ENCODE measurements at regions not wholly inside any gene's neighbourhood (a gene's known extent, or its start where the extent isn't known, plus 50 kb on each side); places are given as distances from the start of the nearest gene placed in this dataset.
A peak's percentile ranks its signal among the peaks of the same experiment; 100 is the strongest.

- no peaks in the 10 kb centered on the region for H3K27me3 ChIP-seq (replicated peaks in 1 of 4; ENCODE audit: control insufficient read depth in 3 of 4, extremely low read depth in 1 of 4, insufficient read depth in 3 of 4, low read length in 3 of 4)
- H4K20me1 ChIP-seq (replicated peaks in 1 of 2; ENCODE audit: control insufficient read depth in 1 of 2, insufficient read depth in 2 of 2, low read length in 2 of 2) = no peaks in the 10 kb centered on the region
- no peak overlapping the region for H3K23ac ChIP-seq (ENCODE audit: insufficient read length)
- no peak overlapping the region for H2BK20ac ChIP-seq (ENCODE audit: low read length)
- no peaks in the 10 kb centered on the region for H3K79me2 ChIP-seq (ENCODE audit: control insufficient read depth in 1 of 2, insufficient read depth in 2 of 2, low read length in 2 of 2)
- H3K4me1 ChIP-seq (replicated peaks in 1 of 4; ENCODE audit: control insufficient read depth in 3 of 4, insufficient read depth in 4 of 4, low read length in 3 of 4) = peaks cover 0 to 6% (median 0%) of the 10 kb centered on the region in 4 experiments; a peak in 3 of 7 replicates
- no peak overlapping the region for H4K8ac ChIP-seq (ENCODE audit: extremely low read depth, insufficient read depth, low read length)
- H3K14ac ChIP-seq (ENCODE audit: insufficient read length) = no peak overlapping the region
- no peak for DNase-seq (ENCODE audit: low read depth in 1 of 2, low spot score in 2 of 2)
- no peak overlapping the region for H3K18ac ChIP-seq (ENCODE audit: extremely low read depth, low read length)
- no peaks in the 10 kb centered on the region for H3K9me3 ChIP-seq (ENCODE audit: insufficient read depth in 2 of 2, low read depth in 1 of 2, low read length in 1 of 2)
- no peaks in the 10 kb centered on the region for H3K79me1 ChIP-seq (ENCODE audit: low read depth, low read length)
- no peak overlapping the region; the same call in 1 of the 2 replicates for H2BK12ac ChIP-seq (ENCODE audit: low read depth, low read length)
- no peak overlapping the region for H3K56ac ChIP-seq (replicated peaks; ENCODE audit: insufficient read length, low read depth, low read length)
- H3K4ac ChIP-seq (replicated peaks; ENCODE audit: insufficient read length, low read depth, low read length) = no peak overlapping the region
- ChIA-PET CTCF (ENCODE audit: partially characterized antibody) (interaction anchor here (0.5 to 1.0 kb wide), 2 partner anchors 30 to 161 kb away, joined by 4 read pairs; no protein-coding TSS in a partner anchor), POLR2A (ENCODE audit: partially characterized antibody) (interaction anchor here (1.2 to 2.2 kb wide), 2 partner anchors 10 to 18 kb away, joined by 3 to 4 read pairs; no protein-coding TSS in a partner anchor)
- no peaks in the 10 kb centered on the region for H3K36me3 ChIP-seq (ENCODE audit: control insufficient read depth in 2 of 4, insufficient read depth in 4 of 4, low read length in 3 of 4)
- peak overlapping the region in 1 of 2 experiments; percentile 13; a peak in 1 of 4 replicates for H3K4me2 ChIP-seq (ENCODE audit: insufficient read depth in 1 of 2, low read depth in 2 of 2, low read length in 2 of 2)
- no peak overlapping the region for H2BK15ac ChIP-seq (ENCODE audit: low read length)
- H2AFZ ChIP-seq (ENCODE audit: low read length) = no peak overlapping the region
- no peaks in the 10 kb centered on the region for H3K23me2 ChIP-seq (ENCODE audit: low read depth, low read length)
- WGBS, 2 experiments (ENCODE audit: extremely low coverage in 1 of 2, insufficient coverage in 1 of 2, insufficient read length in 1 of 2, insufficient replicate concordance in 2 of 2, low coverage in 1 of 2, low lambda C conversion rate in 2 of 2, missing lambda C conversion rate in 1 of 2) = 65% methylated on average over 4 of the region's 4 CpGs; no CpG with 5 or more reads in 1 of the 2 experiments
- H2AK5ac ChIP-seq (ENCODE audit: low read depth, low read length) = no peak overlapping the region
- FAIRE-seq = no peak
- peak overlapping the region; percentile 43 for H2BK120ac ChIP-seq (replicated peaks; ENCODE audit: low read depth, low read length)
- no peak overlapping the region; the same call in 1 of the 2 replicates for H3K27ac ChIP-seq (ENCODE audit: low read depth, low read length)
- H3K9ac ChIP-seq (replicated peaks in 1 of 4; ENCODE audit: extremely low read depth in 1 of 4, low read depth in 3 of 4, low read length in 3 of 4) = no peak overlapping the region
- H3K4me3 ChIP-seq (ENCODE audit: extremely low read depth in 1 of 4, insufficient read depth in 2 of 4, low read depth in 3 of 4, low read length in 4 of 4) = peak overlapping the region in 1 of 4 experiments; percentile 24; a peak in 1 of 8 replicates
- no peak overlapping the region for H4K91ac ChIP-seq (replicated peaks; ENCODE audit: insufficient read length, low read length)
- H2BK5ac ChIP-seq (ENCODE audit: low read depth, low read length) = no peak overlapping the region; the same call in 1 of the 2 replicates
- H4K5ac ChIP-seq (ENCODE audit: insufficient read length, low read depth, low read length) = no peak overlapping the region
- TF ChIP-seq TEAD4 (IDR thresholded peaks at IDR 0.05; ENCODE audit: low read depth, low read length) (no peak), MAX (IDR thresholded peaks at IDR 0.05) (no peak), TAF7 (optimal IDR thresholded peaks at IDR 0.05; ENCODE audit: borderline replicate concordance, low read depth, low read length) (no peak), BCL11A (IDR thresholded peaks at IDR 0.05; ENCODE audit: low read depth in 2 of 2, low read length in 2 of 2) (no peak), CBX8 (IDR thresholded peaks at IDR 0.05; ENCODE audit: borderline replicate concordance, low read depth, low read length) (no peak), EGR1 (IDR thresholded peaks at IDR 0.05; ENCODE audit: borderline replicate concordance, low read depth, low read length) (no peak), GABPA (IDR thresholded peaks at IDR 0.05; ENCODE audit: borderline replicate concordance, insufficient read depth, low read length) (no peak), EZH2 (IDR thresholded peaks at IDR 0.05; ENCODE audit: low read depth, low read length, severe bottlenecking) (no peak), CHD2 (IDR thresholded peaks at IDR 0.05; ENCODE audit: low read length) (no peak), KDM5A (IDR thresholded peaks at IDR 0.05; ENCODE audit: low read length) (no peak), SUZ12 (IDR thresholded peaks at IDR 0.05; ENCODE audit: low read length) (no peak), KDM4A (IDR thresholded peaks at IDR 0.05; ENCODE audit: low read depth, low read length, severe bottlenecking) (no peak), NANOG (IDR thresholded peaks at IDR 0.05; ENCODE audit: insufficient read depth, low read depth, low read length, poor library complexity, severe bottlenecking) (no peak), SRF (IDR thresholded peaks at IDR 0.05; ENCODE audit: low read depth, low read length) (no peak)
These were observed 1101.4 kb downstream of the RPA4 start for GRCh38 chrX:97985096-97985495.
